ENCODE measurements at regions not wholly inside any gene's neighbourhood (a gene's known extent, or its start where the extent isn't known, plus 50 kb on each side); places are given as distances from the start of the nearest gene placed in this dataset.

DNA sequence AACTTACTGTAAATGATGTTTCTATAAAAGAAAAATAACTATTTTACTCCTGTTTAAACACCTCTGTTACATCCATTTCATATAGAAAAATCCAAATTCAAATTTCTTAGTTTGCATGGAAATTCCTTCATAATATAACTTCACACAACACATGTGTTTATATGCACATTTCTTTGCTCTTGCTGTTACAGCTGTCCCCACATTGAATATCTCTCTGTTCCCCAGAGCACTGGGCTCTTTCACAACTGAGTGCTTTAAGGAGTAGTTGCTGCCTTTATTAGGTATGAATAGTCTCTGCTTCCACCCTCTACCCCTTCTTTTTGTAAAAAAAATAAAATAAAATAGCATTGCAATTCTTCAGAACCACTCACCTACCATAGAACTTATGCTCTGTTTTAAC lies 287.0 kb downstream of the OLFM3 start:
- TF ChIP-seq CTCF (IDR thresholded peaks at IDR 0.05; ENCODE audit: partially characterized antibody, unreplicated experiment): no peak
- Mint-ChIP-seq H3K9me3 (ENCODE audit: unreplicated experiment) (no peaks in the 10 kb centered on the region), H3K4me1 (ENCODE audit: low read depth, unreplicated experiment) (peaks cover 15% of the 10 kb centered on the region), H3K4me3 (ENCODE audit: unreplicated experiment) (no peak overlapping the region), H3K27ac (ENCODE audit: unreplicated experiment) (no peak overlapping the region), H3K27me3 (ENCODE audit: unreplicated experiment) (no peaks in the 10 kb centered on the region), H3K36me3 (ENCODE audit: unreplicated experiment) (no peaks in the 10 kb centered on the region)
- no peak for DNase-seq

- H3K4me3 Mint-ChIP-seq (ENCODE audit: unreplicated experiment): no peak overlapping the region
- no peak overlapping the region for H3K27ac Mint-ChIP-seq (ENCODE audit: unreplicated experiment)
- no peak for TF ChIP-seq CTCF (IDR thresholded peaks at IDR 0.05; ENCODE audit: partially characterized antibody, unreplicated experiment)
- H3K4me1 Mint-ChIP-seq (ENCODE audit: low read depth, unreplicated experiment): peaks cover 7% of the 10 kb centered on the region
- no peaks in the 10 kb centered on the region for H3K27me3 Mint-ChIP-seq (ENCODE audit: unreplicated experiment)
- no peaks in the 10 kb centered on the region for H3K36me3 Mint-ChIP-seq (ENCODE audit: unreplicated experiment)
- no peaks in the 10 kb centered on the region for H3K9me3 Mint-ChIP-seq (ENCODE audit: unreplicated experiment)
- no peak for DNase-seq
Observed at GRCh38 chr1:101713760-101714159, 283.0 kb downstream of the OLFM3 start.

DNA sequence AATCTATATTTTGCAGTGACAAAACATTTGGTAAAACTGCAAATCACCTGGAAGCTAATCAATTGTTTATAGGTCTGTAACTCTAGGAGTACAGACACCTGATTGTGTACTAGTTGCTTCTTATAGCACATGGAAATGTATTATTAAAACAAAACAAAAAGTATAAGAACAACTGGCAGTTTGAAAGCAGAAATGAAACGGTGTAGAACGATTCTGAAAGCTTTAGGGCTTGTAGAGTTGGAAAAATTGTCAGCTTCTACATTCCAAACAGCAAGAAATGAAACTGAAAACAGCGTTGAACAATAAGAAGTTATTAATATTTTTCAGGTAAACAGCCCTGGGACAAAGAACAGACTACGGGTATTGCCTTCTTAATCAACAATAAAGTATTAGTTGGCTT lies 273.3 kb downstream of the OLFM3 start:
- Mint-ChIP-seq H3K4me1 (ENCODE audit: low read depth, unreplicated experiment) (peaks cover 7% of the 10 kb centered on the region), H3K9me3 (ENCODE audit: unreplicated experiment) (peaks cover 3% of the 10 kb centered on the region), H3K36me3 (ENCODE audit: unreplicated experiment) (no peaks in the 10 kb centered on the region), H3K4me3 (ENCODE audit: unreplicated experiment) (no peak overlapping the region), H3K27me3 (ENCODE audit: unreplicated experiment) (no peaks in the 10 kb centered on the region), H3K27ac (ENCODE audit: unreplicated experiment) (no peak overlapping the region)
- no peak for TF ChIP-seq CTCF (IDR thresholded peaks at IDR 0.05; ENCODE audit: partially characterized antibody, unreplicated experiment)
- DNase-seq: no peak

- H3K27ac Mint-ChIP-seq (ENCODE audit: unreplicated experiment): no peak overlapping the region
- H3K4me1 Mint-ChIP-seq (ENCODE audit: low read depth, unreplicated experiment): no peaks in the 10 kb centered on the region
- H3K9me3 Mint-ChIP-seq (ENCODE audit: unreplicated experiment): no peaks in the 10 kb centered on the region
- H3K27me3 Mint-ChIP-seq (ENCODE audit: unreplicated experiment): no peaks in the 10 kb centered on the region
- no peak for TF ChIP-seq CTCF (IDR thresholded peaks at IDR 0.05; ENCODE audit: partially characterized antibody, unreplicated experiment)
- no peaks in the 10 kb centered on the region for H3K36me3 Mint-ChIP-seq (ENCODE audit: unreplicated experiment)
- no peak overlapping the region for H3K4me3 Mint-ChIP-seq (ENCODE audit: unreplicated experiment)
- no peak for DNase-seq
Observed at GRCh38 chr1:101728029-101728428, 268.7 kb downstream of the OLFM3 start.

- Mint-ChIP-seq H3K27ac (ENCODE audit: unreplicated experiment) (no peak overlapping the region), H3K4me1 (ENCODE audit: low read depth, unreplicated experiment) (no peaks in the 10 kb centered on the region), H3K27me3 (ENCODE audit: unreplicated experiment) (no peaks in the 10 kb centered on the region), H3K4me3 (ENCODE audit: unreplicated experiment) (no peak overlapping the region), H3K9me3 (ENCODE audit: unreplicated experiment) (no peaks in the 10 kb centered on the region), H3K36me3 (ENCODE audit: unreplicated experiment) (no peaks in the 10 kb centered on the region)
- DNase-seq: no peak
- TF ChIP-seq CTCF (IDR thresholded peaks at IDR 0.05; ENCODE audit: partially characterized antibody, unreplicated experiment): no peak
Observed at GRCh38 chr1:101730559-101730958, 266.2 kb downstream of the OLFM3 start.

All from glutamatergic neuron (in vitro differentiated cells).